ENCODE measurements at regions not wholly inside any gene's neighbourhood (a gene's known extent, or its start where the extent isn't known, plus 50 kb on each side); places are given as distances from the start of the nearest gene placed in this dataset.

DNA sequence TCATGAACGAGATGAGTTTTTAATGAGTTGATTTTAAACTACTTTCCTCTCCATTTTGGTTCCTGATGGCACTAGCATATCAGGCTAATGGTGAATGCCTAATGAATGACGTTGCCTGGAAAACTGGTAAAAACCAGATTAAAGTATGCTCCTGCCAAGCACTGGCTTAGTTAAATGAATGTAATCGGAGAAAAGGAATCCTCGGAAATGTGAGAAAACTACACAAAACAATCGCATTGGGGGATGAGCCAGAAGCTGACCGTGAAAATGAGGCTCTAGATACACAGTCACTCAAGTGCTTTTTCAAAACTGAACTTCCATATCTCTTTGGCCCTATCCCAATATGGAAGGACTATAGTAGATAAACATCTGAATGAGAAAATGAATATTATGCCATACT lies 153.8 kb upstream of the COL1A2 start:
- no peaks in the 10 kb centered on the region for H3K4me1 ChIP-seq
- DNase-seq (no peak), ATAC-seq (no peak)
- H3K36me3 ChIP-seq (ENCODE audit: insufficient read depth in 1 of 2, low read depth in 1 of 2) = no peaks in the 10 kb centered on the region
- no peaks in the 10 kb centered on the region for H3K9me3 ChIP-seq
- WGBS, 3 donors = 35 to 44% (median 40%) methylated on average over 6 of the region's 6 CpGs
- intact Hi-C loops (cut with DNase I) = no loop called here
- H3K27ac ChIP-seq = no peak overlapping the region
- H3K27me3 ChIP-seq (ENCODE audit: insufficient read depth in 3 of 3, low read length in 2 of 3) = no peaks in the 10 kb centered on the region
- TF ChIP-seq, protein P1, sequence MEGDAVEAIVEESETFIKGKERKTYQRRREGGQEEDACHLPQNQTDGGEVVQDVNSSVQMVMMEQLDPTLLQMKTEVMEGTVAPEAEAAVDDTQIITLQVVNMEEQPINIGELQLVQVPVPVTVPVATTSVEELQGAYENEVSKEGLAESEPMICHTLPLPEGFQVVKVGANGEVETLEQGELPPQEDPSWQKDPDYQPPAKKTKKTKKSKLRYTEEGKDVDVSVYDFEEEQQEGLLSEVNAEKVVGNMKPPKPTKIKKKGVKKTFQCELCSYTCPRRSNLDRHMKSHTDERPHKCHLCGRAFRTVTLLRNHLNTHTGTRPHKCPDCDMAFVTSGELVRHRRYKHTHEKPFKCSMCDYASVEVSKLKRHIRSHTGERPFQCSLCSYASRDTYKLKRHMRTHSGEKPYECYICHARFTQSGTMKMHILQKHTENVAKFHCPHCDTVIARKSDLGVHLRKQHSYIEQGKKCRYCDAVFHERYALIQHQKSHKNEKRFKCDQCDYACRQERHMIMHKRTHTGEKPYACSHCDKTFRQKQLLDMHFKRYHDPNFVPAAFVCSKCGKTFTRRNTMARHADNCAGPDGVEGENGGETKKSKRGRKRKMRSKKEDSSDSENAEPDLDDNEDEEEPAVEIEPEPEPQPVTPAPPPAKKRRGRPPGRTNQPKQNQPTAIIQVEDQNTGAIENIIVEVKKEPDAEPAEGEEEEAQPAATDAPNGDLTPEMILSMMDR (IDR thresholded peaks at IDR 0.05) = no peak
- H3K4me3 ChIP-seq = no peak overlapping the region

DNA sequence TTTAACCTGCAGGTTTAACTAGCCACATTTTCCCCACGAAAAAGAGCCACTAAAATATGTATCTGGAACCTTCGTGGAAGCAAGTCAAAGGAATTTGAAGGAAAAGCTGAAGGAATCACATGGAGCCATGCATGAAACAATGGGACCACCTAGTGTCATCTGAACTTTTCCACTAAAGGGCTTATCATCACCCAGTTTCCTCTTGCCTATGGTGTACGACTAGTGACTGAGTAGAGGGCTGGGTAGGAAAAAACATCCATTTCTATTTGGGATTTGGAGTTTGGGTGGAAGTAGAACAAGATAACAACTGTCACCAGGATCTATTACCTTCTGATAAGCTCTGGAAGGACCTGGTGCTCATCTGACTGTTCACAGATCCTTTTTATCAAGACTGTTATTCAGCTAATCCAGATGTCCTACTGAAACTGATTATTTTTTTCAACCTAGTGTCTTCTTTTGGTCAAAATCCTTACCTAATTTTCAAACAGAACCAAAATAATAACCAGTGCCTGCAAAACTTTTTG lies 153.2 kb upstream of the COL1A2 start:
- no peaks in the 10 kb centered on the region for H3K9me3 ChIP-seq
- no peaks in the 10 kb centered on the region for H3K27me3 ChIP-seq (ENCODE audit: insufficient read depth in 3 of 3, low read length in 2 of 3)
- no peak overlapping the region for H3K27ac ChIP-seq
- 68 to 74% (median 73%) methylated on average over 3 of the region's 3 CpGs for WGBS, 3 donors
- no peak for DNase-seq
- no peaks in the 10 kb centered on the region for H3K36me3 ChIP-seq (ENCODE audit: insufficient read depth in 1 of 2, low read depth in 1 of 2)
- TF ChIP-seq, protein P1 (IDR thresholded peaks at IDR 0.05) = no peak
- intact Hi-C loops (cut with DNase I) = no loop called here
- no peak for ATAC-seq
- no peak overlapping the region for H3K4me3 ChIP-seq
- no peaks in the 10 kb centered on the region for H3K4me1 ChIP-seq

DNA sequence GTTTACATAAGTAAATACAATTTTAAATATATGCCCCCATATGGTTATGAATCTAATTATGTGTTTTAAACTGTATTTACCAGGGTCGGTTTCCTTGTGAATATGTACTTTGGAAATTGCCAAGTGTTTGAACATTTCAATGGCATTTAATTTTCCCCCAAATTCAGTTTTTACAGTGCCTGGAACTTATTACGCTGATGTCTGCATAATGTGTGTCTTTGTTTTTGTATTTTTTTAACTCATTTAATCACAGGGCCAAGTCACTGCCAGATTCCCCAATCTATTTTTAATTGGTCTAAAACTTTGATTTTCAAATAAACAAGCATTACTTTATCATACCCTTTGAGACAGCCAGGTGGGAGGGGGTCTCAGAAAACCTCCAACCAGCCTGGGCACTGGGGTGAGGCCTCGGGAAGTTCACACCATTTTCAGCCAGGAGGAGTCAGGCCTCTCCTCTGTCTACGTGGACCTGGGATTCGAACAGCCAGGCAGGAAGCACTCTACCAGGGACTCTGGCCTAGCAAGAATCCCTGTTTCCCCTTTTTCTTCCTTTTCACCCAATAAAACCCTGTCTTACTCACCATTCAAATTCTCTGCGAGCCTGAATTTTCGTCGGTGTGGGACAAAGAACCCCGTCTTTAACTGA lies 151.5 kb upstream of the COL1A2 start:
- ATAC-seq (no peak), DNase-seq (no peak)
- Histone ChIP-seq H3K27ac (no peak overlapping the region), H3K9me3 (no peaks in the 10 kb centered on the region), H3K4me1 (no peaks in the 10 kb centered on the region), H3K4me3 (no peak overlapping the region), H3K27me3 (ENCODE audit: insufficient read depth in 3 of 3, low read length in 2 of 3) (no peaks in the 10 kb centered on the region), H3K36me3 (ENCODE audit: insufficient read depth in 1 of 2, low read depth in 1 of 2) (no peaks in the 10 kb centered on the region)
- TF ChIP-seq, protein P1 (IDR thresholded peaks at IDR 0.05) = no peak
- WGBS, 3 donors = 84 to 86% (median 85%) methylated on average over 9 of the region's 9 CpGs
- intact Hi-C loops (cut with DNase I) = no loop called here

DNA sequence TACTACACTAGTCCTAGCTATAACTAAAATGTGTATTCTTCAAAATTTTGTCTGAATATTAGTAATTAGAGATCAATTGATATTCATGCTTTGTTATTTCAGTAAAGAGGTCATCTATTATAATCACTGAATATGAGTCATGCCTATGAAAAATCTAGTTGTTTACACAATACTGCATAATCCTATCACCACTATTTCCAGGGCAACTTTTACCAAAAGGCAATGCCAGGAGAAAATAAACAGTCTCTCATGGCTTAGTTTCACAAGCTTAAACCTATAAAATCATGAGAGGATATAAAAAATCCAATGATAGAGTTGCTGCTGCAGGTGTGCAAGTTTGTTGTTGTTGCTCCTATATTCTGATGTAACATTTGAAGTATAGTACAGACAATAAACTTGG lies 149.9 kb upstream of the COL1A2 start:
- intact Hi-C loops (cut with DNase I) = no loop called here
- DNase-seq = no peak
- H3K9me3 ChIP-seq = no peaks in the 10 kb centered on the region
- H3K27me3 ChIP-seq (ENCODE audit: insufficient read depth in 3 of 3, low read length in 2 of 3) = no peaks in the 10 kb centered on the region
- H3K36me3 ChIP-seq (ENCODE audit: insufficient read depth in 1 of 2, low read depth in 1 of 2) = no peaks in the 10 kb centered on the region
- TF ChIP-seq, protein P1 (IDR thresholded peaks at IDR 0.05) = no peak
- H3K4me3 ChIP-seq = no peak overlapping the region
- no peak for ATAC-seq
- H3K27ac ChIP-seq = no peak overlapping the region
- H3K4me1 ChIP-seq = no peaks in the 10 kb centered on the region

DNA sequence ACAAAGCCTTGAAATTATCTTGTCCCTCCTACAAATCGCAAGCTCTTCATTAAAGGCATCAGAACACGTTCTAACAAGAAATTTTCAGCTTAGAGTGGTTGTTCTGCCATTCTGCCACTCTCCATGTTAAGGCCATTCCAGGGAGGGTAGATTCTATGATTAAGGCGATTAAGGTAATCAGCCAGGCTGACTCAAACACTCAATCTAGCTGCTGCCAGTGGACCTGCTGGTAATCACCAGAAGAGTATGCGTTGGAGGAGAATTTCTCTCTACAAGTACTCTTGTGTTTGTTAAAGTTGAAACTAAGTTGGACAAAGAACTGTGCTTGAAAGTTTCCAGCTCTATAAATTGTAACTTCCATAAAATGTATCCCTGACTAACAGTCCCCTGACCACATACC lies 149.2 kb upstream of the COL1A2 start:
- no peak overlapping the region for H3K27ac ChIP-seq
- H3K27me3 ChIP-seq (ENCODE audit: insufficient read depth in 3 of 3, low read length in 2 of 3) = no peaks in the 10 kb centered on the region
- DNase-seq (no peak), ATAC-seq (no peak)
- no peaks in the 10 kb centered on the region for H3K4me1 ChIP-seq
- WGBS, 3 donors = 90 to 97% (median 90%) methylated on average over 4 of the region's 4 CpGs
- no peak overlapping the region for H3K4me3 ChIP-seq
- intact Hi-C loops (cut with DNase I) = no loop called here
- TF ChIP-seq, protein P1 (IDR thresholded peaks at IDR 0.05) = no peak
- no peaks in the 10 kb centered on the region for H3K9me3 ChIP-seq
- no peaks in the 10 kb centered on the region for H3K36me3 ChIP-seq (ENCODE audit: insufficient read depth in 1 of 2, low read depth in 1 of 2)

Data from psoas muscle (tissue), 7 donors.